Loucy (cell line): ENCODE measurements at regions not wholly inside any gene's neighbourhood (a gene's known extent, or its start where the extent isn't known, plus 50 kb on each side); places are given as distances from the start of the nearest gene placed in this dataset.

Experiments used
- H2AFZ ChIP-seq: fragments of 200-600 bp; sonication (generic); 2 replicates; pipeline ENCODE4 v1.6.0; 2016; ENCODE audit warnings: antibody characterized with exemption, mild to moderate bottlenecking, low read length, moderate library complexity
- H3F3A ChIP-seq: fragments of 200-600 bp; 2 replicates; pipeline ENCODE4 v1.6.0; 2016; ENCODE audit warnings: antibody characterized with exemption, low read depth, mild to moderate bottlenecking
- H3K27me3 ChIP-seq: fragments of 200-600 bp; sonication (generic); 2 replicates; pipeline ENCODE4 v1.6.1; 2014; ENCODE audit warnings: low read length, mild to moderate bottlenecking; ENCODE audit not compliant: insufficient read depth, poor library complexity, severe bottlenecking
- H3K36me3 ChIP-seq: fragments of 200-600 bp; sonication (generic); 2 replicates; pipeline ENCODE4 v1.6.1; 2016; ENCODE audit warnings: low read length; ENCODE audit not compliant: insufficient read depth
- H3K4me1 ChIP-seq: fragments of 200-600 bp; sonication (generic); 2 replicates; pipeline ENCODE4 v1.5.1; 2014; ENCODE audit warnings: low read length, mild to moderate bottlenecking; ENCODE audit not compliant: insufficient read depth, poor library complexity, severe bottlenecking
- H3K4me2 ChIP-seq: fragments of 200-600 bp; sonication (generic); 2 replicates; pipeline ENCODE4 v1.6.0; 2014; ENCODE audit warnings: antibody characterized with exemption, low read length, low read depth, mild to moderate bottlenecking; ENCODE audit not compliant: poor library complexity, severe bottlenecking
- H3K4me3 ChIP-seq: fragments of 200-600 bp; sonication (generic); 2 replicates; pipeline ENCODE4 v1.5.1; 2014; ENCODE audit warnings: low read length, mild to moderate bottlenecking, mixed read lengths; ENCODE audit not compliant: poor library complexity, severe bottlenecking
- H3K79me2 ChIP-seq: fragments of 200-600 bp; sonication (generic); 2 replicates; pipeline ENCODE4 v1.6.1; 2014; ENCODE audit warnings: low read length; ENCODE audit not compliant: insufficient read depth
- H3K9ac ChIP-seq: fragments of 200-600 bp; sonication (generic); 2 replicates; pipeline ENCODE4 v1.6.0; 2014; ENCODE audit warnings: mild to moderate bottlenecking, low read depth, low read length, moderate library complexity; ENCODE audit not compliant: poor library complexity, severe bottlenecking
- H3K9me2 ChIP-seq: fragments of 200-600 bp; sonication (generic); replicated peaks from 2 replicates; pipeline ENCODE4 v1.6.1; 2016; ENCODE audit warnings: low read depth, low read length, mixed read lengths
- H3K9me3 ChIP-seq: fragments of 200-600 bp; sonication (generic); 2 replicates; pipeline ENCODE4 v1.6.1; 2014; ENCODE audit warnings: mild to moderate bottlenecking, antibody characterized with exemption, low read length, low read depth; ENCODE audit not compliant: insufficient read depth
- H4K20me1 ChIP-seq: fragments of 200-600 bp; sonication (generic); 2 replicates; pipeline ENCODE4 v1.6.0; 2014; ENCODE audit warnings: antibody characterized with exemption, low read length, mild to moderate bottlenecking; ENCODE audit not compliant: insufficient read depth, poor library complexity, severe bottlenecking
- EZH2phosphoT487 ChIP-seq: fragments of 200-600 bp; IDR thresholded peaks from 2 replicates; pipeline ENCODE4 v1.6.1; 2018; ENCODE audit warnings: antibody characterized with exemption, mild to moderate bottlenecking, moderate library complexity, borderline replicate concordance
- TF ChIP-seq, protein P1 (sequence below): fragments of 200-600 bp; sonication (generic); conservative IDR thresholded peaks from 2 replicates; pipeline ENCODE4 v1.5.1; 2014; ENCODE audit warnings: mild to moderate bottlenecking, antibody characterized with exemption, low read length

DNA sequence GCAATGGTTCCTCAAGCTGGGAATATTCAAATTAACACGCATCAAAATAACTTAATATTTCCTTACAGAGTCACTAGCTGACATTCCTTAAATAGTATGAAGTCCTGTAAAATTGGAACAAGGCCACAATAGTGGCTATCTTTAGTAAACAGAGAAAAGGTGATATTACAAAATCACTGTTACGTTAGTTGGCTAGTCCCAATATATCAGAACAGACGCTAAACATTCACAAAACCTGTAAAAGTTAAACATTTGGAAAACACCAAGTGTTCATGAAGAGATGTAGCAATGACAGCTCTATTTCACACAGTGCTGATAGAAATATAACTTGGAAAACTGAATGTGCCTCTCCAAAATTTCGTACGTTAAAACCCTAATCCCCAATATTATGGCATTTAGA, 61.0 kb upstream of the FAM47C start:
- H3K4me3 ChIP-seq = no peak overlapping the region
- H3K4me1 ChIP-seq = no peaks in the 10 kb centered on the region
- no peaks in the 10 kb centered on the region for H3K79me2 ChIP-seq
- H3K4me2 ChIP-seq = no peak overlapping the region
- no peaks in the 10 kb centered on the region for H3K9me2 ChIP-seq
- TF ChIP-seq, protein P1, sequence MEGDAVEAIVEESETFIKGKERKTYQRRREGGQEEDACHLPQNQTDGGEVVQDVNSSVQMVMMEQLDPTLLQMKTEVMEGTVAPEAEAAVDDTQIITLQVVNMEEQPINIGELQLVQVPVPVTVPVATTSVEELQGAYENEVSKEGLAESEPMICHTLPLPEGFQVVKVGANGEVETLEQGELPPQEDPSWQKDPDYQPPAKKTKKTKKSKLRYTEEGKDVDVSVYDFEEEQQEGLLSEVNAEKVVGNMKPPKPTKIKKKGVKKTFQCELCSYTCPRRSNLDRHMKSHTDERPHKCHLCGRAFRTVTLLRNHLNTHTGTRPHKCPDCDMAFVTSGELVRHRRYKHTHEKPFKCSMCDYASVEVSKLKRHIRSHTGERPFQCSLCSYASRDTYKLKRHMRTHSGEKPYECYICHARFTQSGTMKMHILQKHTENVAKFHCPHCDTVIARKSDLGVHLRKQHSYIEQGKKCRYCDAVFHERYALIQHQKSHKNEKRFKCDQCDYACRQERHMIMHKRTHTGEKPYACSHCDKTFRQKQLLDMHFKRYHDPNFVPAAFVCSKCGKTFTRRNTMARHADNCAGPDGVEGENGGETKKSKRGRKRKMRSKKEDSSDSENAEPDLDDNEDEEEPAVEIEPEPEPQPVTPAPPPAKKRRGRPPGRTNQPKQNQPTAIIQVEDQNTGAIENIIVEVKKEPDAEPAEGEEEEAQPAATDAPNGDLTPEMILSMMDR = no peak
- TF ChIP-seq EZH2phosphoT487 = no peak
- H3K9ac ChIP-seq = no peak overlapping the region
- no peaks in the 10 kb centered on the region for H3K27me3 ChIP-seq
- H3K9me3 ChIP-seq = no peaks in the 10 kb centered on the region
- no peaks in the 10 kb centered on the region for H3F3A ChIP-seq
- H3K36me3 ChIP-seq = no peaks in the 10 kb centered on the region
- no peak overlapping the region for H2AFZ ChIP-seq
- no peaks in the 10 kb centered on the region for H4K20me1 ChIP-seq

DNA sequence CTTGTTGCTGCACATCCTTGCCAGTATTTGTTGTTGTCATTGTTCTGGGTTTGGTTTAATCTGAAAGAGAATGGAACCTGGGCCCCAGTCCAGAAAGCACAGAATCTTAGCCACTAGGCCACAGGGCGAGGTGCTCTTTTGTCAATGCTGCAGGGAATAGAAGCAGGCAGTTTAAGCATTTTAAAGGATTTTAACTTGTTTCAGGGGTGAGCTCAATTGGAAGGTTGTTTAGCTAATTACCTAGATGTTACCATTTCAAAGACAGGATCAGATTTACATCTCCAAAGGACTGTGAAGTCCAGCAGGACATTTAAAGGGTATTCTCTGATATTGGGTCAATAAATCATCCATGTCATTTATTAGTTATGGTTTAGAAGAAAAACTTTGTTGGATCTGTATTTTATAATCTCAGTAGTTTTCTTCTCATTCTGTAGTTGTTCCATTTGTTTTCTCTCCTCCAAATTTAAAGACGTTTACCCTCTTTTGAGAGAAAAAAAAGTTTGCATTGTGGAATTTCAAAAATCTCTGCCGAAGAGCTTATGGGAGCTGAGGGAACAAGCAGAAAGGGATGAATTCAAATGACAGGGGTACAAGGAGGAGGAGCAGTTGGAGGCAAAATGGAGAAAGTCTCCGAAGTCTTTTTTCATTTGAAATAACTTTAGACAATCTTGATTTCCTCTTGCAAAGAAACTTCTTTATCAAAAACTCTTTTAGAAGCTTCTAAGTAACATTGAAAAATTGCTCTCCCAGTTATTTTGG, 57.5 kb upstream of the FAM47C start:
- no peaks in the 10 kb centered on the region for H3K27me3 ChIP-seq

DNA sequence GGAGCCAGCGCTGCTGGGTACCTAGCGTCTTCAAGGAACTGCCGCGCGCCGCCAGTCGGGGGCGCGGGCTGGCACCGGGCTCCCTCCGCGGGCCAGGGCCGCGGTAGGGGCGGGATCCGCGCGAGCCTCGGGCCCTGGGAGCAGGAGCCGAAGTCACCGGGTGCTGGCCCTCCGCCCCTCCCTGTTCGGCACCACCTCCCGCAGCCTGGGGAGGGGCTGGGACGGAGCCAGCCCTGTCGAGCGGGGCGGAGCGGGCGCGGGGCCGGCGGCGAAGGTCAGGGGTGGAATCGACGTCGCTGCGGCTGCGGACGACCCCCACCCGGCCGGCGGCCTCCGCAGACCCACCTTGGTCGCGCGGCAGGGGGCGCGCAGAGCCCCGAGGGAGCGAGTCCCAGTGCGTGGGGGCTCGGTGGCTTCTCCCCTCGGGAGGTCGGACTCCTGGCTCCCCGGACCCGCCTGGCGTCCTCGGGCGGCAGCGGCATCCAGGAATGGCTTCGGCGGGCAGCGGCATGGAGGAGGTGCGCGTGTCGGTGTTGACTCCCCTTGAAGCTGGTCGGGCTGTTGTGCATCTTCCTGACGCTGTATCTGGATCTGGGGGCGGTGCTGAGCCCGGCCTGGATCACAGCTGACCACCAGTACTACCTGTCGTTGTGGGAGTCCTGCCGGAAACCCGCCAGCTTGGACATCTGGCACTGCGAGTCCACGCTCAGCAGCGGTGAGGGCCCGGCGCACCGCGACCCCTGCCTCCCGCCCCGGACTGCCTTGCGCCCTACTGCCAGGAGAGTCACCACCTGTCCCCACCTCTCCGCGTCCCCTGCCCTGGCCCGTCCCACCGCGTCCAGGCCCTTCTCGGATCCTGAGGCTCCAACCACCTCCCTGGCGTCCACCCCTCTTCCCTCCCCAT, 50.5 kb upstream of the FAM47C start:
- no peaks in the 10 kb centered on the region for H3K4me1 ChIP-seq
- no peak overlapping the region for H3K9ac ChIP-seq
- no peaks in the 10 kb centered on the region for H3K27me3 ChIP-seq
- H2AFZ ChIP-seq = no peak overlapping the region
- no peaks in the 10 kb centered on the region for H3K79me2 ChIP-seq
- H3K9me3 ChIP-seq = no peaks in the 10 kb centered on the region
- H3K4me3 ChIP-seq = no peak overlapping the region
- TF ChIP-seq EZH2phosphoT487 = no peak
- TF ChIP-seq, protein P1 = no peak
- no peaks in the 10 kb centered on the region for H4K20me1 ChIP-seq
- no peaks in the 10 kb centered on the region for H3K36me3 ChIP-seq
- H3K4me2 ChIP-seq = no peak overlapping the region
- H3K9me2 ChIP-seq = no peaks in the 10 kb centered on the region
- no peaks in the 10 kb centered on the region for H3F3A ChIP-seq

More for the DNA sequence above, 57.5 kb upstream of the FAM47C start:
- Histone ChIP-seq H4K20me1 (no peaks in the 10 kb centered on the region), H3K4me2 (no peak overlapping the region), H3F3A (no peaks in the 10 kb centered on the region), H2AFZ (no peak overlapping the region), H3K9ac (no peak overlapping the region), H3K36me3 (no peaks in the 10 kb centered on the region), H3K9me3 (no peaks in the 10 kb centered on the region), H3K79me2 (no peaks in the 10 kb centered on the region), H3K4me3 (no peak overlapping the region), H3K4me1 (no peaks in the 10 kb centered on the region), H3K9me2 (no peaks in the 10 kb centered on the region)
- TF ChIP-seq EZH2phosphoT487 = no peak
- TF ChIP-seq, protein P1 = no peak
